ENCODE measurements at regions not wholly inside any gene's neighbourhood (a gene's known extent, or its start where the extent isn't known, plus 50 kb on each side); places are given as distances from the start of the nearest gene placed in this dataset.
"Not testable (repeated sequence)": the region's sequence is repeated elsewhere in the genome, so short reads cannot be mapped to it uniquely, and the experiment has no call there.

DNA sequence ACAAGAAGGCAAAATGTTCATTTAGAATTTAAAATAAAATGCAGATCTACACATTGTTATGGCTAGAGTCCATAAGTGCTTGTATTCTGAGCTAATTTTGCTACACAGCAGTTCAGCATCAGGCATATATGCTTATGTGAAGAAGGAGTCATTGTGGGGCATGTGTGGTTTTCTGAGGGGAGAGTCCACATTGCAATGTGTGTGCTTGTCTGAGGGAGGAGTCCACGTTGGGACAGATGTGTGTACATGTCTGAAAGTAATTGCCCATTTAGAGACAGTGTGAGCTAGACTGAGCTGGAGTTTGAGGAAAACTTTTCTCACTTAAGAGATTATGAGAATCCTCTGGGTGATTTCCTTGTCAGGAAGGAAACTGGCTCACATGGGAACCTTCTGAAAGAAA lies 767.9 kb downstream of the TMEM121 start:
- TF ChIP-seq, protein P1, sequence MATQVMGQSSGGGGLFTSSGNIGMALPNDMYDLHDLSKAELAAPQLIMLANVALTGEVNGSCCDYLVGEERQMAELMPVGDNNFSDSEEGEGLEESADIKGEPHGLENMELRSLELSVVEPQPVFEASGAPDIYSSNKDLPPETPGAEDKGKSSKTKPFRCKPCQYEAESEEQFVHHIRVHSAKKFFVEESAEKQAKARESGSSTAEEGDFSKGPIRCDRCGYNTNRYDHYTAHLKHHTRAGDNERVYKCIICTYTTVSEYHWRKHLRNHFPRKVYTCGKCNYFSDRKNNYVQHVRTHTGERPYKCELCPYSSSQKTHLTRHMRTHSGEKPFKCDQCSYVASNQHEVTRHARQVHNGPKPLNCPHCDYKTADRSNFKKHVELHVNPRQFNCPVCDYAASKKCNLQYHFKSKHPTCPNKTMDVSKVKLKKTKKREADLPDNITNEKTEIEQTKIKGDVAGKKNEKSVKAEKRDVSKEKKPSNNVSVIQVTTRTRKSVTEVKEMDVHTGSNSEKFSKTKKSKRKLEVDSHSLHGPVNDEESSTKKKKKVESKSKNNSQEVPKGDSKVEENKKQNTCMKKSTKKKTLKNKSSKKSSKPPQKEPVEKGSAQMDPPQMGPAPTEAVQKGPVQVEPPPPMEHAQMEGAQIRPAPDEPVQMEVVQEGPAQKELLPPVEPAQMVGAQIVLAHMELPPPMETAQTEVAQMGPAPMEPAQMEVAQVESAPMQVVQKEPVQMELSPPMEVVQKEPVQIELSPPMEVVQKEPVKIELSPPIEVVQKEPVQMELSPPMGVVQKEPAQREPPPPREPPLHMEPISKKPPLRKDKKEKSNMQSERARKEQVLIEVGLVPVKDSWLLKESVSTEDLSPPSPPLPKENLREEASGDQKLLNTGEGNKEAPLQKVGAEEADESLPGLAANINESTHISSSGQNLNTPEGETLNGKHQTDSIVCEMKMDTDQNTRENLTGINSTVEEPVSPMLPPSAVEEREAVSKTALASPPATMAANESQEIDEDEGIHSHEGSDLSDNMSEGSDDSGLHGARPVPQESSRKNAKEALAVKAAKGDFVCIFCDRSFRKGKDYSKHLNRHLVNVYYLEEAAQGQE (IDR thresholded peaks at IDR 0.05; ENCODE audit: unreplicated experiment), result no peak
- no peaks in the 10 kb centered on the region for H3F3A ChIP-seq (replicated peaks; ENCODE audit: low read depth)
- H4K20me1 ChIP-seq (replicated peaks; ENCODE audit: insufficient read depth), result no peaks in the 10 kb centered on the region
- no peak overlapping the region for H3K4me3 ChIP-seq
- peaks cover 23% of the 10 kb centered on the region for H3K36me3 Mint-ChIP-seq (ENCODE audit: low read depth)
- no peak overlapping the region for H3K4me3 Mint-ChIP-seq
- H2AFZ ChIP-seq, result no peak overlapping the region
- no peak overlapping the region for H3K27ac ChIP-seq (ENCODE audit: low read depth)
- H3K36me3 ChIP-seq (ENCODE audit: insufficient read depth), result no peaks in the 10 kb centered on the region
- H3K4me2 ChIP-seq, result no peak overlapping the region
- no peak for ATAC-seq
- H3K4me1 ChIP-seq (ENCODE audit: insufficient read depth), result no peaks in the 10 kb centered on the region
- H3K27me3 ChIP-seq (ENCODE audit: insufficient read depth), result no peaks in the 10 kb centered on the region
- DNase-seq (ENCODE audit: low spot score), result no peak
- no peaks in the 10 kb centered on the region for H3K79me2 ChIP-seq (replicated peaks; ENCODE audit: insufficient read depth)
- H3K4me1 Mint-ChIP-seq, result no peaks in the 10 kb centered on the region
- no peak overlapping the region for H3K27ac Mint-ChIP-seq
- H3K9me2 ChIP-seq (ENCODE audit: insufficient read depth), result no peaks in the 10 kb centered on the region
- H3K9me3 Mint-ChIP-seq, result peaks cover 88% of the 10 kb centered on the region
- peaks cover 7% of the 10 kb centered on the region for H3K27me3 Mint-ChIP-seq (ENCODE audit: insufficient read depth, low read depth, poor library complexity)

DNA sequence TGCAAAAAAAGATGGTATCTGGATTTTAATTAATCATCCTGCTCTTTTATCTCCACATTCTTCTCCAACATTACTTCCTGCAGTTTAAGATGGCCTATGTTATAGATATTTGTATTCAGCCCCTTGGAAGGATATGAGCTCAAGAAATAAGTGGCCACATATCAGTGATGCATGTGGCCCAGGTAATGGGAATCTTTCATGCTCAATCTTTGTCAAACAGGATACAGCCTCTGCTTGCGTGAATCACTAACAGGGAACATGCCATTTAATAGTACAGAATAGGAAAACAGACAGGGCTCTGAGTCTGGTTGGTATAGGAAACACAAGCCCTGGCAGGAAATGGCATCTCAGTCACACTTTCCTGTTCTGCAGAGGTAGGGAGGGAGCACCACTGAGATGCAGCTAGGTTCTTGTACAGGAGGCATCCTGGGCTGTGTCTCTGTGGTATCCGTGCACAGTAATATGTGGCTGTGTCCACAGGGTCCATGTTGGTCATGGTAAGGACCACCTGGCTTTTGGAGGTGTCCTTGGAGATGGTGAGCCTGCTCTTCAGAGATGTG lies 774.6 kb downstream of the TMEM121 start:
- not testable (repeated sequence) for ATAC-seq; DNase-seq (ENCODE audit: low spot score); H3K4me2 ChIP-seq; H3F3A ChIP-seq (replicated peaks; ENCODE audit: low read depth); H3K27me3 ChIP-seq (ENCODE audit: insufficient read depth); H2AFZ ChIP-seq; H3K9me2 ChIP-seq (ENCODE audit: insufficient read depth); H3K4me3 ChIP-seq; H3K27ac Mint-ChIP-seq; H4K20me1 ChIP-seq (replicated peaks; ENCODE audit: insufficient read depth); H3K27ac ChIP-seq (ENCODE audit: low read depth); H3K79me2 ChIP-seq (replicated peaks; ENCODE audit: insufficient read depth); H3K27me3 Mint-ChIP-seq (ENCODE audit: insufficient read depth, low read depth, poor library complexity); H3K4me3 Mint-ChIP-seq; H3K4me1 Mint-ChIP-seq; H3K4me1 ChIP-seq (ENCODE audit: insufficient read depth)
- Mint-ChIP-seq H3K36me3 (ENCODE audit: low read depth) (peaks cover 32% of the 10 kb centered on the region), H3K9me3 (peaks cover 94% of the 10 kb centered on the region)
- H3K36me3 ChIP-seq (ENCODE audit: insufficient read depth), result peaks cover 10% of the 10 kb centered on the region

DNA sequence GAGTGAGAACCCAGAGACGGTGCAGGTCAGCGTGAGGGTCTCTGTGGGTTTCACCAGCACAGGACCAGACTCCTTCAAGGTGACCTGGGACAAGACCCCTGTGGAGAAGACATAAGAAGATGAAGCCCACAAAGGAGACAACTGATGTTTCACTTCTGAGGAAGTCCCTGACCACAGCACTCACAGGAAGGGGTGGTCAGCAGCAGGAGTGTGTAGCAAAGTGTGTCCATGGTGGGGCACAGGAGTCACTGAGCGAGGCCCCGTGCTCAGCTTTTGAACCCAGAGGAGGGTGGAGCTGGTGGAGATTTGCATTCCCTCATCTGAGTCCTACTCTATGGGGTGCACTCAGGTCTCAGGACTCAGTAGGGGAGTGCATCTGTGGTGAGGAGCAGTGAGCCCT lies 775.2 kb downstream of the TMEM121 start:
- H3K4me1 ChIP-seq (ENCODE audit: insufficient read depth); H3K4me2 ChIP-seq; H3K9me2 ChIP-seq (ENCODE audit: insufficient read depth); H3K79me2 ChIP-seq (replicated peaks; ENCODE audit: insufficient read depth); H3K4me1 Mint-ChIP-seq; H3F3A ChIP-seq (replicated peaks; ENCODE audit: low read depth); H3K27ac ChIP-seq (ENCODE audit: low read depth); H4K20me1 ChIP-seq (replicated peaks; ENCODE audit: insufficient read depth); H3K4me3 ChIP-seq; H2AFZ ChIP-seq; H3K27ac Mint-ChIP-seq; H3K27me3 Mint-ChIP-seq (ENCODE audit: insufficient read depth, low read depth, poor library complexity); H3K4me3 Mint-ChIP-seq; H3K27me3 ChIP-seq (ENCODE audit: insufficient read depth); DNase-seq (ENCODE audit: low spot score); ATAC-seq: not testable (repeated sequence)
- H3K36me3 ChIP-seq (ENCODE audit: insufficient read depth), result peaks cover 15% of the 10 kb centered on the region
- H3K36me3 Mint-ChIP-seq (ENCODE audit: low read depth), result peaks cover 37% of the 10 kb centered on the region
- peaks cover 97% of the 10 kb centered on the region for H3K9me3 Mint-ChIP-seq
